GM18511 (cell line): ENCODE measurements at regions not wholly inside any gene's neighbourhood (a gene's known extent, or its start where the extent isn't known, plus 50 kb on each side); places are given as distances from the start of the nearest gene placed in this dataset.
A peak's percentile ranks its signal among the peaks of the same experiment; 100 is the strongest.
"Not testable (repeated sequence)": the region's sequence is repeated elsewhere in the genome, so short reads cannot be mapped to it uniquely, and the experiment has no call there.

ENCODE experiments used
- ATAC-seq: cut with Tn5 transposase; IDR thresholded peaks from one replicate; pipeline ENCODE4 v1.9.1; 2021; ENCODE audit warnings: mild to moderate bottlenecking, moderate library complexity; ENCODE audit not compliant: unreplicated experiment

DNA sequence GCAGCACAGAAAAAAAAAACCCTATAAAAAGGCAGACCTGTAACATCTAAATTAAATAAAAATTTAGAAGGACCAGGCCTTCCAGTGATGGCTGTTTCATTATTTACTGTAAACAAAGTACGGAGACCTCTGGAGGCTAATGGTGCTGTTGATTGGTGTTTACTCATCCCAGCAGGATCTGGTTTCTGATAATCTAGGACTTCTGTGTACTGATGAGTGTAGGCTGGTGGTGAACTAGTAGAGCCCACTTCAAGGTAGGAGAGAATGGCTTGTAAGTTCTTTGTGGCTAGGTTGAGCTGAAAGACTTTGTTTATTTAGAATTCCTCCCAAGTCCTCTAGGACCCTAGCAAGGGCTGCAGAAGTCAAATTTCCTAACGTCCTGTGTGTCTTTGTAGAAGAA, 398.1 kb upstream of the PITX2 start:
- ATAC-seq = no peak

DNA sequence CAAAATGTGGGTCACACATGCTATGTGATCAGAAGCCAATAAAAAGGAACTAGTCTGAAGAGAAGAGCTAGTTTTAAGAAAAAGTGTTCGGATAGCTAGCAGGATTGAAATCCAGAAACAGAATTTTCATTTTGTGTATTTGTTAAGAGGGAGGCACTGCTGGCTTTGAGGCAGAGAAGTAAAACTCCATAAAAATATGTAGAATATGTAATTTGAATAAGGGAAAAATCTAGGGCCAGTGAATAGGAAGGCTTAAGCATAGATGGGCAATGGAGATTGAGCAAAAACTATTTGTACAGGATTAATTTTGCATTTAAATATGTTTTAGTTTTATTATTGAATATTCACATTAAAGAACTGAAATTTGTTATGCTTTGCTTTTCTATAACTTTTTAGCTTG, 399.9 kb upstream of the PITX2 start:
- no peak for ATAC-seq

DNA sequence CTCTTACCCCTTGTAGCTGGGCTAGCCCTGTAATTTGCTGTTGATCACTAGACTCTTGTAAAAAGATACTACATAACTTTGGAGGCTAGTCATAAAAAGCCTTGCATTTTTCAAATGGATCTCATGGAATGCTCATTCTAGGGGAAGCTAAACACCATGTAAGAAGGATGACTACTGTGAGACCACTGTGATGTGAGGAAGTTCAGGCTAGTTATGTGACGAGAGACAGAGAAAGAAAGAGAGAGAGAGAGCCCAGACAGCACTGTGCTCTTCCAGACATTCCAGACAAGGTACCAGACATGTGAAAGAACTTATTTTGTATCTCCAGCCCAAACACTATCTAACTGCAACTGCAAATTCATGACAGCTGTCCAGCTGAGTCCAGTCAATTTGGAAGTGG, 404.6 kb upstream of the PITX2 start:
- no peak for ATAC-seq

DNA sequence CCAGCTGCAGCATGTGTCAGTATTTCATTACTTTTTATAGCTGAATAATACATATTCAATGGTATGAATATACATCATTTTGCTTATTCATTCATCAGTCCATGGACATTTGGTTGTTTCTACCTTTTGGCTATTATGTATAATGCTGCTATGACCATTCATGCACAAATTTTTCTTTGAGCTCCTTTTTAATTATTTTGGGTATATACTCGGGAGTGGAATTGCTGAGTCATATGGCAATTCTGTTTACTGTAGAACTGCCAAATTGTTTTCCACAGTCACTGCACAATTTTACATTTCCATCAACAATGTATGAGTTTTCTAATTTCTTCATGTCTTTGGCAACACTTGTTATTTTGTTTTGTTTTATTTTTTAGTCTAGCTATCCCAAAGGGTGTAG, 405.9 kb upstream of the PITX2 start:
- ATAC-seq = no peak

DNA sequence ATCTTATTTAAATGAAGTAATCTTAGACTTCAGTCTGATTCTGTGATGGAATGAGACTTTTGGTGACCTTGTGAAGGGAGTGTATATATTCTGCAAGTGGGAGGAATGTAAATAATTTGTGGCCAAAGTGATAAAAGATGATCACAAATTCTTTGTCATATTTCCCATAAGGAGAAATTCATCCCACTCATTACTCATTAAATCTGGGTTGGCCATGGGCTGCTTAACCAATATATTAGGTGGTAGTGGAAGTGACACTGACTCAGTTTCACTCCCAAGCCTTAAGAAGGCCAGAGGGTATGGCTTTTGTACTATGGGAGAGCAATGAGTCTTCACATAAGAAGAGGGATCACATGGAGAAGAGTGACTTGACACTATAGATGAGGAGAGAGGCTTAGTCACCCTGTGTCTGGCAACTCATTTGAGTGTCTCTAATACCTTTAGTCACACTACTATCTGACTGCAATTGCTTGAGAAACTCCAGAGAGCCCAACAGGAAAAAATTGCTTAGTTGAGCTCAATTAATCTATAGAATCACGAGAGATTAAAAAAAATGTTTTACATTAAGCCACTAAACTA, 408.2 kb upstream of the PITX2 start:
- no peak for ATAC-seq

DNA sequence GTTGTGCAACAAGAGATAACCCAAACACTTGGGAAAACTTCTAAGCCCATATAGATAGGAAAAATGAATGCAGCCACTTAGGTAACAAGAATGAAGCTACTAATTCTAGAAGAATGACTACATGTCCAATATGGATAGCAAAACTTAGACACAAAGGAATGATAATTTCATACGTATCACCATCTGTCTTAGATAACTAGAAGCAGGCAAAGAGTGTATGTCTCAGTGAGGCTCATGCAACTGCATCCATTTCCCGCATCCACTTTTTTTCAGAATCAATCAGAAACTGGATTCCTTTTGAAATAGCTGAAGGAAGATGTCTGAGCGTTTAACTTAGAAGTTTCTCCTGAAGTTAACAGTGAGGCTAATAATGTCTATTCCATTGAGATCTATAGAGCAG, 408.7 kb upstream of the PITX2 start:
- ATAC-seq = no peak

DNA sequence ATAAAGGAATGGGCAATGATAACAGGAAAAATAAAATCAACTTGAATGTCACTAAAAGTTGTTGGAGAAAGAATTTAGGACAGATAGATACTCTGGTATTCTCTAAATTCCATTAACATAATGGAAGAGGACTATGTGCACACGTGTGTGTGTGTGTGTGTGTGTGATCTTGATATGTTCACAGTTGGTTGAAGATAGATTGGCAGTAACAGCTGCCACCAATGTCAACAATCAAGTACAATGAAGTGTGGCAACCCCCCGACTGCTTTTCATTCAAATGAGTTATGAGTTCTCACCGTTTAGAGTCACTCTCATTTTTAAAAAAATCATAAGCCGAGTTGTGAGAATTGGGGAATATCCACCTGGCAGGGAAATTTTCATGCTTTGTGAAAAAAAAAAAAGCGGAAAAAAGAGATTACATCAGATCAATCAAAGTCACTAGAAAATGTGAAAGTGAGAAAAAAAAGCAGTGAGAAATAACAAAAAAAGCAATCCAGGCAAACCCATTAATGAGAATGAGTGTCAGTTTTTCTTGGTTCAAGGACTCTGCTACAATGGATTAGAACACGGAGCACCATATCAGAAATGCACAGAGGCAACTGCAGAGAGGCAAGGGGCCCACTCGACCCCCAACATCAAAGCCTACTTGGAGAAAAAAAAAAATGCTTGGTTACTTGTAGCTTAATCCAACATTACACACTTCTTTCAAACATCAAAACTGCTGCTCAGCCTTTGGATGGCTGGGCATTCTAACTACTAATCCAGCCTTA, 414.9 kb upstream of the PITX2 start:
- no peak for ATAC-seq

DNA sequence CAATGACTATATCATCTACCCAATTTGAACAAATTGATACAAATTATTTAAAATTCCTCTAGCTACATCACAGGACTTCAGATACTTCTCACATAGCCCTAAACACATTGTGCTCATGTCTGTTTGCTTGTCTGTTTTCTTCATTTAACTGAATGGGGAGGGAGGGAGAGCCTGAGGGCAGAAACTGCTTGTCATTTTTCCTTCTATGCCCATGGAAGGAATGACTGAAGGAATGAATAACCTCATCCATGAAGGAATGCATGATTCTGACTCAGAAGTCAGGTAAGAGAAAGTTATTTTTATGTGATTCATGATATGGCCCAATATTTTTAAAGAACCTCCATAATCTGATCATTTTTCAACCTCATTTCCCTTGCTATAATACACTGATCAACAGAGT, 418.0 kb upstream of the PITX2 start:
- ATAC-seq = no peak

DNA sequence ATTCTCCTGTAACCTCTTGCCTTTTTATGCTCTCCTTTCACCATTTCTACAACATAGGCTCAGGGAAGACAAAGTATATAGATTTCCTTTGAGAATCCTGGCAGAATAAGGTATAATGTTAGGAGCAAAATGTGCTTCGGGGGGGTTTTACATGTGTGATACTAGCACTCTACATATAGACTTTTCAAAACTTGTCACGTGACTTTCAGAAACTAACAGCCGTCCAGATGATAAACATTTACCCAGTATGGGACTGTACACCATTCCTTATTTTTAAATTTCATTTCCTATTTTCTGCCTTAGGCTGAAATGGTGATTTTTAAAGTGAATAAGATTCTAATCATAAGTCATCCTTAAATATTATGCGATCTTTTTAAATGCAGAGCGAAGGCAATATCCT, 420.4 kb upstream of the PITX2 start:
- ATAC-seq = no peak

DNA sequence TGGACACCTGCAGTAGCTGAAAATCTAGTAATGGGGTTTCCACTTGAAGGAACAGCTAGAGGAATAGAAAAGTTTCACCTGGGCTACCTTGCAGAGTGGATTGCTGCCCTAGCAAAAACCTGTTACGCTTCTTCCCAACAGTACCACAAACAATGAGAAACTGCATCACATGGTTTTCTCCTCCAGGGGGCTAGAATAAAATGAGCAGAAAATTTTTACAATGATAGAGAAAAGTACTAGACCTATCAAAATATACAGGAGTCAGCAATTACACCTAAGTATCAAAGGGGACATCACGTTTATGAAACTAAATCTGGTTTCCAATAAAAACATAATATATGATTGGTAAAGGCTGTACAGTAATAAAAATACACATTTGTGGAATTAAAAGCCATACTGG, 423.1 kb upstream of the PITX2 start:
- no peak for ATAC-seq

DNA sequence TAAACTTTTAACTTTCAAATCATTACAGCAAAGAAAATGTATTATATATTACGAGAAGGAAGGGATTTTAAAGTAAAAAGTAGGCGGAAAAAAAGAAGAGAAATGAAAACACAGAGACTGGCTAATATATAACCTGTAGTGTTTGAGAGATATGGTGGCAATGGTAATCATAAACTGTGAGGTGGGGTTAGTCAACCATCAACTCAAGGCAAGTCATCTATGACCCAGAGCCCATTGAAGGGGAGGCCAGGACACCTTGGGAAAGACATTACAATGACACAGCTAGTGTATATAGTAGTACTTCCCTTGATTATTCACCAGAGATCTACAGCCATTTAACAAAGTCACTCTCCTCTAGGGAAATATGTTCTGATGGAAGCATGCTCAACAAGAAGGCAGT, 423.9 kb upstream of the PITX2 start:
- ATAC-seq = peak; percentile 48

DNA sequence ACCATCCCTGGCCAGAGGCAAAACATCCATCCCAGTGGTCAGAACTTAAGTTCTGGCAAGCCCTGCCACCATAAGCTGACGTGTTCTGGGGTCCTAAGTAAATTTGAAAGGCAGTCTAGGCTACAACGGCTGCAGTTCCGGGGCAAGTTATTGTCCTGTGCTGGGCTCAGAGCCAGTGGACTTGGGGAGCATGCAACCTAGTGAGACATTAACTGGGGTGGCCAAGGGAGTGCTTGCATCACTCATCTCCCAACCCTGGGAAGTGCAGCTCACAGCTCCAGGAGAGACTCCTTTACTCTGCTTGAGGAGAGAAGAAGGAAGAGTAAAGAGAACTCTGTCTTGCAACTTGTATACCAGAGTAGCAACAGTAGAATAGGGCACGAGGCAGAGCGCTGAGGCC, 425.4 kb upstream of the PITX2 start:
- no peak for ATAC-seq

DNA sequence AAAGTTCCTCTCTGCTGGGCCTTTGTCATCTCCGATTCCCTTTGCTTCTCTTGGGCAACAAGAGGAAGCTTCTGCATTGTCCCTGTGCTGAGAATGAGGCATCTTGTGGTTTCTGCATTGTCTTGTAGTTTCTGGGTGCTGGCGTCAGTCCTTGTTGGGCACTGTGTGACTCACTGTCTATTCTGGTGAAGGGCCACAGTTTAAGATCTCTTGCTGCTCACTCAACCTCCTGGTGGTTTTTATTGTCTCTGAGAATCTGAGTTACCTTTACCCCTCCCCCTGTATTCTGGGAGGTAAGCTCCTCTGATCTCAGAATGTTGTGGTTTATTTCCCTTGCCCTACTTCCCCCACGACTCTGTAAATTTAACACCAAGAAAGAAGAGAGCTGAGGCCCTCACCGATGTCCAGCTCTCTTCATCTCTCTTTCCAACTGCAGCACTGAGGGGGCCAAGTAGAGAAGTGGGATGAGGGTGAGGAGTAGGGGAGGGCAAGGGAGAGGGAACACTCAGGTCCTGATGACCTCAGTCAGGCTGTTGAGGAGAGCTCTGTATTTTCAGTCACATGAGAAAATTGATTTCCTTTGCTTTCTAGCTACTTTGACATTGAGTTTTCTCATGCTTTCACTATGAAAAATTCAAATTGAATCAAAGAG, 441.6 kb upstream of the PITX2 start:
- no peak for ATAC-seq

DNA sequence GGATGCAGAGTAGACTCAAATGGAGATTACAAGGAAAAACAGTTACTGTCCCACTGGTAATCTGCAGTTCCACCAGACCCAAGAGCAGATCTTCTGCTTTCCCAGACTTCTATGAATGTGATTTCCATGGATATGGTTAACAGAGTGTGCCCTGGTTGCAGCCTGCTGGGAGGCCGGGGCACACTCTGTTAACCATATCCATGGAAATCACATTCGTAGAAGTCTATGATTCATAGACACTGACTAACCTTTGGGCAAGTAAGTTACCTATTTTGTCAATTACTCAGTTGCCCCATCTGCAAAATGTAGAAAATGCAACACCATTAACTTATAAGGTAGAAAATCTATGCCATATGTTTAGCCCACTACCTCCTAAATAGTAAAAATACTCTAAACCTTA, 443.1 kb upstream of the PITX2 start:
- no peak for ATAC-seq

DNA sequence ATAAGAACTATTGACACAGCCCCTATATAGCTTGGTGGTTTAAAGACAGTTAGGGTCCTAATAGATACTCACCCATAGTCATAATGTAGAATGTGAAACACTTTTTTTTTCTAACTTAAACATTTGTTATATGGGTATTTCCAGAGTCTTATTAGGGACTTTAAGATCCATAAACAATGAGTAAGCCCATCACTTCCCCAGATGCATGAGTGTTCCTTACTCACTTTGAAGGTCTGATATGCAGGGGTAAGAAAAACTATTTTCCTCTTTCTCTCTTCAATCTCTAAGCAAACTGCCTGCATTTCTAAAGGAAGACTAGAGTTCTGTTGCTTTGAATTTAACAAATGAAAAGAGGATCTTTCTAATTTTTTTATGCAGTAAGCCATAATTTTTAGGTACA, 443.6 kb upstream of the PITX2 start:
- ATAC-seq = no peak

DNA sequence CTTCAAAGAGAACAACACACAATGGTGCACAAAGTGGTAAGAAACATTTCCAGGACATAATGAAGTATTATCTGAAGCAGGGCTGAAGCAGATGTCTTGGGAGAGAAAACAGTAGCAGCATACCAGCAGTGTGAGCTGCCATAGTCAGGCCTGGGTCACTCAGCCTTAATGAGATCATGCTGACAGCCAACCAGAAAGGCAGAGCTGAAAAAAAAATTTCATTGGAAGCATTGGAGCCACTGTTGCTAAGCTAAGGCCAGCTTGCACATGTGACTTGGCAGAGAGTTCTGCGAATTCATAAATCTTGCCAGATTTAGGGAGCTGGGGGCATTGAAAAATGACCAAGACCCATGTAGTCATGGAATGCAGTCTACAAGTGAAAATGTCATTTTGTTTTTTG, 444.0 kb upstream of the PITX2 start:
- no peak for ATAC-seq

DNA sequence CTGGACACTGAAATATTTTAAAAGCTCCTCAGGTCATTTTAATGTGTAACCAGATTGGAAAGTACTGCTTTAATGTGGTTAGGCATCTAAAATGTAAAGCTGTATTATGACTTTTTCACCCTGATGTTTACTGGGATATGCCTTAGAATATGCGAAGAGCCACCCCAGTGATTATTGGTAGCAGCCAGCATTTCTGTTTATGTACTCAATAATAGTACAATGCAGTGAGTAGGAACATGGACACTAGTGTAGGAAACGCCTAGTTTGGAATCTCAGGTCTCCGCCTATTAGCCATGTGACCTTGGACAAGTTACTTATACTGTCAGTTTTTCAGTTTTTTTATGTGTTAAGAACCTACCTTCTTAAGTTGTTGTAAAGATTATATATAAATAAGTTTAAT, 446.0 kb upstream of the PITX2 start:
- ATAC-seq = no peak

DNA sequence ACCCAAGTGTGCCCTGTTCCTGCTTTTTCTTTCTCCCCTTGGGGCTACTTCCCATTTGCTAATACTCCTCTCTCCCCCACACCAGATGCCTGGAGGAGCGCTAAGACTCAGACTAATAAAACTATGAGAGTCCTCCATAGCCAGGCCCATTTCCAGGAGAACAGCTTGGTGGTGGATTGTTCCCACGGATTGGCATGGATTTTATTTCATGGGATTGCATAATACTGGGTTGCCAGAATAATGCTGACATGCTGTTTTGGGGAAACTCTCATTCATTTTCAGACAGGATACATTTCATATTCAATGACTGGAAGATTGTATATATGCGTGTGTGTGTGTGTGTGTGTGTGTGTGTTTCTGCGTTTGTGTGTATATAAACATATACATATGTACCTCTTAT, 447.5 kb upstream of the PITX2 start:
- ATAC-seq = no peak

DNA sequence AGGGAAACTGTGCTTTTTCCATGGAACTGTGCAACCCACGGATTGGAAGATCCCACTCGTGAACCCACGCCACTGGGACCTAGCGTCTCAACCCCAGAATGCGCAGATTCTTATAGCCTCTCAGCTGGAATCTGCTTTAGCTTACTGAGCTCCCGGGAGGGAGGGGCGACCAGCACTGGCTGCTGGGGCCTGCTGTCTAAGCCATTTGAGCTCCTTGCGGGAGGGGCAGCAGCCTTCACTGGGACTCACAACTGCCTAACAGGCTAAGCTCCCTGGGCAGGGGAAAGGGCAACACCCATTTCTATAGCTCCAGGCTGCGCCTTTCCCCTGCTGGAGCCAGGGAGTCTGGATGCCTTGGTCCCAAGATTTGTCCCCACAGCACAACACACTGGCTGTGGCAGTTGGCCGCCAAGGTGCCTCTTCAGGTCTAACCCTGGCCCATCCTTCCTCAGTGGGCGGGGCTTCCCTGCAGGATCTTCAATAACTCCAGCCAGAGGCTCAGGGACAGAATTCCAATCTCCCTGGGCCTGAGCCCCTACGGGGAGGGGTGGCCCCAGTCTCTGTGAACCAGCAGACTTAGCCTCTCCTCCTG, 451.7 kb upstream of the PITX2 start:
- no peak for ATAC-seq

DNA sequence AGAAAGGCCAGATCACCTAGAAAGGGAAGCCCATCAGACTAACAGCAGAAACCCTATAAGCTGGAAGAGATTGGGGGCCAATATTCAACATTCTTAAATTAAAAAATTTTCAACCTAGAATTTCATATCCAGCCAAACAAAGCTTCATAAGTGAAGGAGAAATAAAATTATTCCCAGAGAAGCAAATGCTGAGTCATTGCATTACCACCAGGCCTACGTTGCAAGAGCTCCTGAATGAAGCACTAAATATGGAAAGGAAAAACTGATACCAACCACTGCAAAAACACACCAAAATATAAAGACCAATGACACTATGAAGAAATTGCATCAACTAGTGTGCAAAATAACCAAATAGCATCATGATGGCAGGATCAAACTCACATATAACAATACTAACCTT, 453.4 kb upstream of the PITX2 start:
- ATAC-seq = not testable (repeated sequence)

DNA sequence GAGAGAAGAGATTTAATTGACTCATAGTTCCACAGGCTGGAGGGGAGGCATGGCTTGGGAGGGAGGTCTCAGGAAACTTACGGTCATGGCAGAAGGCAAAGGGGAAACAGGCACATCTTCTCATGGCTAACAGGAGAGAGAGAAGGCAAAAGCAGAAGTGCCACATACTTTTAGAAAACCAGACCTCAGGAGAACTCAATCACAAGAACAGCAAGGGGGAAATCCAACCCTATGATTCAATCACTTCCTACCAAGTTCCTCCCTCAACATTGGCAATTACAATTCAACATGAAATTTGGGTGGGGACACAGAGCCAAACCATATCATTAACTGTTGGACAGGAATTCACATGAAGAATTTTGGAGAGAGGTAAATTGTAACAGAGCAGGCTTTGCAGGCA, 485.3 kb upstream of the PITX2 start:
- ATAC-seq = no peak

DNA sequence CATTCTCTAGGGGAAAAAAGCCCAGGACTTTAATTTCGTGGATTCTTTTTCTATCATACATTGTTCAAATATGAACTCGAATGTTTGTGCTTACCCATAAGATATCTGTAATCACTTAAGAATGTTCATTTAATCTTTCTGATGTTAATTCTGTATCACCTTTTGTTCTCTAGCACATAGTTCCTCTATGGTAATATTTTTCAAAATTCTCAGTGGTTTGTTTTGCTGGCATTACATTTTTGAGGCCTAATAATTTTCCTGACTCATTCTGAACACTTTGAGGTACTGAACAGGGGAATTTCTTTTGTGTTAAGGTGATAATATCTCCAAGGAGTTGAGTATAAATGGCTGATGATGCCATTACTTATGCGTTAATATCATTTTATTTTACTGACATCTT, 490.7 kb upstream of the PITX2 start:
- ATAC-seq = no peak
